Peyer's patch (tissue), 4 donors: ENCODE measurements at regions not wholly inside any gene's neighbourhood (a gene's known extent, or its start where the extent isn't known, plus 50 kb on each side); places are given as distances from the start of the nearest gene placed in this dataset.
"Not testable (repeated sequence)": the region's sequence is repeated elsewhere in the genome, so short reads cannot be mapped to it uniquely, and the experiment has no call there.

Source experiments
- DNase-seq, 3 donors: peaks; one replicate each; pipeline ENCODE4 v3.0.0-alpha.2; 2017 to 2019
- H3K27ac ChIP-seq, 4 donors: fragments of 200-600 bp; sonication (generic); one replicate each; pipeline ENCODE4 v1.5.1; 2016 to 2019
- H3K27me3 ChIP-seq, 2 donors: fragments of 200-600 bp; sonication (generic); one replicate each; pipeline ENCODE4 v1.5.1; 2019
- H3K36me3 ChIP-seq, 3 donors: fragments of 200-600 bp; sonication (generic); one replicate each; pipeline ENCODE4 v1.5.1; 2016 to 2019
- H3K4me1 ChIP-seq, 4 donors: fragments of 200-600 bp; sonication (generic); one replicate each; pipeline ENCODE4 v1.5.1; 2016 to 2019
- H3K4me3 ChIP-seq, 4 donors: fragments of 200-600 bp; sonication (generic); 1 replicate in 3 of 4; 2 replicates in 1 of 4; pipeline ENCODE4 v1.5.1; 2016 to 2019; ENCODE audit warnings: mild to moderate bottlenecking in 1 of 4
- H3K9me3 ChIP-seq, 4 donors: fragments of 200-600 bp; sonication (generic); one replicate each; pipeline ENCODE4 v1.5.1; 2016 to 2019; ENCODE audit warnings: mild to moderate bottlenecking in 1 of 4
- POLR2A ChIP-seq, 2 donors: fragments of 450-650 bp; IDR thresholded peaks; one replicate each; pipeline ENCODE4 v1.5.1; 2017; ENCODE audit warnings: antibody characterized with exemption in 2 of 2, mild to moderate bottlenecking in 2 of 2, moderate library complexity in 2 of 2
- TF ChIP-seq, protein P1 (sequence below), 6 experiments: fragments of 450-650 bp in 4 of 6; fragments of 200-600 bp in 2 of 6; sonication (generic) in 1 of 6; IDR thresholded peaks; one replicate each; pipeline ENCODE4 v1.5.1; 2017 to 2019; ENCODE audit warnings: antibody characterized with exemption in 6 of 6, mild to moderate bottlenecking in 3 of 6, moderate library complexity in 1 of 6

DNA sequence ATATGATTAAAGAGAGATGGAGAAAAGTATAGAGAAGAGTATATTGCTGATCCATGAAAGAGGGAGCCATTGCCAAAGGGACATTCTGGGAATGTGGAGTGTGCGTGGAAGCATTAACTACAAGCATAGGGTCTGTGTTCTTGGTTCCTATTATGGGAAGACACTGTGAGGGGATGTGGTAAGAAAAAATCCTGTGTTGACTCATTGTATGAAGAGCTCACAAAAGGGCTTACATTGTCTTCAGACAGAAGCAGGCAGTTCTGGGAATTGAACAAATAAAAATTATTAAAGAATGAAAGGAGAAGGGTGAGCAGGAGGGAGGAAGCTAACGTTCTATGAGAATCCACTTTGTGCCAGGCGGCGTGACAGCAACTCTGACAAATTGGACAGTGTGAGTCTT, 250.4 kb upstream of the CHD1 start:
- Histone ChIP-seq H3K9me3 (no peaks in the 10 kb centered on the region), H3K27ac (no peak overlapping the region), H3K4me3 (no peak overlapping the region), H3K4me1 (no peaks in the 10 kb centered on the region), H3K36me3 (no peaks in the 10 kb centered on the region), H3K27me3 (no peaks in the 10 kb centered on the region)
- TF ChIP-seq, protein P1, sequence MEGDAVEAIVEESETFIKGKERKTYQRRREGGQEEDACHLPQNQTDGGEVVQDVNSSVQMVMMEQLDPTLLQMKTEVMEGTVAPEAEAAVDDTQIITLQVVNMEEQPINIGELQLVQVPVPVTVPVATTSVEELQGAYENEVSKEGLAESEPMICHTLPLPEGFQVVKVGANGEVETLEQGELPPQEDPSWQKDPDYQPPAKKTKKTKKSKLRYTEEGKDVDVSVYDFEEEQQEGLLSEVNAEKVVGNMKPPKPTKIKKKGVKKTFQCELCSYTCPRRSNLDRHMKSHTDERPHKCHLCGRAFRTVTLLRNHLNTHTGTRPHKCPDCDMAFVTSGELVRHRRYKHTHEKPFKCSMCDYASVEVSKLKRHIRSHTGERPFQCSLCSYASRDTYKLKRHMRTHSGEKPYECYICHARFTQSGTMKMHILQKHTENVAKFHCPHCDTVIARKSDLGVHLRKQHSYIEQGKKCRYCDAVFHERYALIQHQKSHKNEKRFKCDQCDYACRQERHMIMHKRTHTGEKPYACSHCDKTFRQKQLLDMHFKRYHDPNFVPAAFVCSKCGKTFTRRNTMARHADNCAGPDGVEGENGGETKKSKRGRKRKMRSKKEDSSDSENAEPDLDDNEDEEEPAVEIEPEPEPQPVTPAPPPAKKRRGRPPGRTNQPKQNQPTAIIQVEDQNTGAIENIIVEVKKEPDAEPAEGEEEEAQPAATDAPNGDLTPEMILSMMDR (IDR thresholded peaks at IDR 0.05) = no peak
- no peak for TF ChIP-seq POLR2A (IDR thresholded peaks at IDR 0.05)
- DNase-seq = no peak

DNA sequence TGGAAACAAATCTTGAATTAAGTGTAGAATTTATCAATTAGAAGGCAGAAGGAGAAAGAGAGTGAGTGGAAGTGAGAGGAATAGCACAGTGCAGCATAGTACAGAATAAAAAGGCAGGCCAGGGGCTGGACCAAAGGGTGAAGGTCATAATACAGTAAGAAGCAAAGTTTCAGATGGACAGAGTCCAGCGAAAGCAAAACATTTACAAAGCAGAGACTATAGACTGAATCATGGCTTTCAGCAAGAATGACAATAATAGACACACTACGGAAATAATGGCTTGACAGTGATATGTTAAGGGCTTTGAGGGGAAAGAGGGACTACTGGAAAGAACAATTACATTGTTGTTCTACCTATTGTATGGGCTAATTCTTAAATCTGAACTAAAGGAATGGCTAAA, 249.0 kb upstream of the CHD1 start:
- H3K27me3 ChIP-seq = no peaks in the 10 kb centered on the region
- H3K9me3 ChIP-seq = no peaks in the 10 kb centered on the region
- no peaks in the 10 kb centered on the region for H3K4me1 ChIP-seq
- H3K27ac ChIP-seq = no peak overlapping the region
- H3K4me3 ChIP-seq = no peak overlapping the region
- no peak for DNase-seq
- H3K36me3 ChIP-seq = no peaks in the 10 kb centered on the region
- no peak for TF ChIP-seq POLR2A (IDR thresholded peaks at IDR 0.05)
- TF ChIP-seq, protein P1 (IDR thresholded peaks at IDR 0.05) = no peak

DNA sequence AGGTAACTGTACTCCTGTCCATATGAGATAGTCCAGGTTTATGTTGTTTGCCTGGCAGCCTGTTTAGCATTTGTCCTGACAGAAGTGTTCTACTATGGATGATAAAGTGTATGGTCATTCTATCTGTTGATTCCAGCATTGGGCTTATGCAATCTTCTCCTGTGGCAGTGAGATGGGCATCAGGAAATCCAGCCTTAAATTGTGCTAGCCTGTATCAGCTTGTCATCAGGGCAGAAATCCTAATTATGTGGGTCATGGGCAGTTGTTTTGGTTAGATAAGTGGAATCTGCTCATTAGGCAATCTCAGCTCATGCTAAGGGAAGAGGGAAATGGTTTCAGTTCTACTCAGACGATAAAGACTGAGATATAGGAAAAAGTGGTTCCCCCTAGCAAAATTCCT, 247.4 kb upstream of the CHD1 start:
- H3K9me3 ChIP-seq = no peaks in the 10 kb centered on the region
- no peaks in the 10 kb centered on the region for H3K4me1 ChIP-seq
- H3K27ac ChIP-seq = no peak overlapping the region
- no peak for TF ChIP-seq POLR2A (IDR thresholded peaks at IDR 0.05)
- TF ChIP-seq, protein P1 (IDR thresholded peaks at IDR 0.05) = no peak
- H3K4me3 ChIP-seq = no peak overlapping the region
- no peaks in the 10 kb centered on the region for H3K27me3 ChIP-seq
- no peak for DNase-seq
- H3K36me3 ChIP-seq = no peaks in the 10 kb centered on the region

DNA sequence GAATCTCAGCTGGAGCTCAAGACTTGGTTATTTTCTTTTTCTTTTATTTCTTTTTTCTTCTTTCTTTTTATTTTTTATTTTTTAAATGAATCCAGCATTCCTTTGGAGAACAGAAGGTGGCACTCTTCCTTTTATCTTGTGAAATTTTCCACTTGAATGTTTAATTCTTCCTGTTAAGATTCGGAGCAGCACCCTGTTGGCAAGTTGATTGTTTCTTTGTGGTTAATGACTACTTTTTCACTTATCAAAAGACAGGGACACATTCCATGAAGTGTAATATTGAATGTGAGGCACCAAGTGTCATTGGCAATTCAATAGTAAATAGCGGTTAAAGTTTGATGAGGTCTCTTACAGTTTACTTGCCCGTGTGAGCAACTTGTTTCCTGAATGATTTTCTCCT, 240.5 kb upstream of the CHD1 start:
- DNase-seq = no peak
- Histone ChIP-seq H3K27ac (no peak overlapping the region), H3K27me3 (no peaks in the 10 kb centered on the region), H3K4me1 (no peaks in the 10 kb centered on the region), H3K9me3 (no peaks in the 10 kb centered on the region), H3K36me3 (no peaks in the 10 kb centered on the region), H3K4me3 (no peak overlapping the region)
- TF ChIP-seq POLR2A (IDR thresholded peaks at IDR 0.05) = no peak
- TF ChIP-seq, protein P1 (IDR thresholded peaks at IDR 0.05) = no peak

DNA sequence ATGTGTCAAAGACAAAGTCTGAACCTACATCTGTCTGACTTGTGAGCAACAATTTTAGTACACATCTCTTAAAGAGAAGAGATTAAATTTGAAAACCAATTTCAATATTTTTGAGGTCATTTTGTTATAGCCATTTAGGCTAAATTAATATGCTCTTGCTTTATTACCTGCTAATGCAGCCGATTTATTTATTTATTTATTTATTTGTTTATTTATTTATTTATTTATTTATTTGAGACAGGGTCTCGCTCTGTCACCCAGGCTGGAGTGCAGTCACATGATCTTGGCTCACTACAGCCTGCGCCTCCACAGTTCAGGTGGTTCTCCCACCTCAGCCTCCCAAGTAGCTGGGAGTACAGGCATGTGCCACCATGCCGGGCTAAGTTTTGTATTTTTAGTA, 232.7 kb upstream of the CHD1 start:
- not testable (repeated sequence) for DNase-seq, H3K36me3 ChIP-seq, H3K27me3 ChIP-seq, H3K4me1 ChIP-seq, H3K4me3 ChIP-seq, H3K9me3 ChIP-seq, H3K27ac ChIP-seq

DNA sequence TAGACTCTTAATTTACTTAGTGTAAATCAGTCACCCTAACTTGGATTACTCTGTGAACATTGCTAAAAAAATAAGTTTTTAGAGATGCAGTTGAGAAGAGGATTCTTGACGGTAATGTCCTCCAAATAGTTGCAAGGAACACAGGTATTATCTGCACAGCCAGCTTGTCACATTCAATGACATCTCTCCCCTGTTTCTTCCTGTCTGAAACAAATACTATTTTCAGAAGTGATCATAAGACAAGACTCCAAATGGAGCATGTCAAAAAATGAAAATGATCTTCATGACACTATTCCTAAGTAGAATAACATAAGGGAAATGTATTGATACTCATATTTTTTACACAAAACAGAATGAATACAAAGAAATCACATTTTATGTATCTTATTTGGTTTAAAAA, 227.9 kb upstream of the CHD1 start:
- no peak for DNase-seq
- H3K4me3 ChIP-seq = no peak overlapping the region
- H3K9me3 ChIP-seq = no peaks in the 10 kb centered on the region
- H3K4me1 ChIP-seq = no peaks in the 10 kb centered on the region
- TF ChIP-seq, protein P1 (IDR thresholded peaks at IDR 0.05) = no peak
- TF ChIP-seq POLR2A (IDR thresholded peaks at IDR 0.05) = no peak
- H3K27ac ChIP-seq = no peak overlapping the region
- H3K27me3 ChIP-seq = no peaks in the 10 kb centered on the region
- H3K36me3 ChIP-seq = no peaks in the 10 kb centered on the region

DNA sequence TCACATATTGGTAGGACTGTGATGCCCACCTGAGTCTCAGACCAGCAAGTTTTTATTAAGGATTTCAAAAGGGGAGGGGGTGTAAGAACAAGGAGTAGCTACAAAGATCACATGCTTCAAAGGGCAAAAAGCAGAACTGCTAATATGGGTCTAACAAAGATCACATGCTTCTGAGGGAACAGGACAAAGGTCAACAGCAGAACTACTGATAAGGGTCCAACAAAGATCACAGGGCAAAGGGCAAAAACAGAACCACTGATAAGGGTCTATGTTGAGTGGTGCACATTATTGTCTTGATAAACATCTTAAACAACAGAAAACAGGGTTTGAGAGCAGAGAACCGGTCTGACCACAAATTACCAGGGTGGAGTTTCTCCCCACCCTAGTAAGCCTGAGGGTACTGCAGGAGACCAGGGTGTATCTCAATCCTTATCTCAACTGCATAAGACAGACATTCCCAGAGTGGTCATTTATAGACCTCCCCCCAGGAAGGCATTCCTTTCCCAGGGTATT, 214.5 kb upstream of the CHD1 start:
- not testable (repeated sequence) for H3K4me1 ChIP-seq, H3K4me3 ChIP-seq, H3K27me3 ChIP-seq, H3K36me3 ChIP-seq, H3K27ac ChIP-seq, H3K9me3 ChIP-seq, DNase-seq
